ENCODE measurements at regions not wholly inside any gene's neighbourhood (a gene's known extent, or its start where the extent isn't known, plus 50 kb on each side); places are given as distances from the start of the nearest gene placed in this dataset.

DNA sequence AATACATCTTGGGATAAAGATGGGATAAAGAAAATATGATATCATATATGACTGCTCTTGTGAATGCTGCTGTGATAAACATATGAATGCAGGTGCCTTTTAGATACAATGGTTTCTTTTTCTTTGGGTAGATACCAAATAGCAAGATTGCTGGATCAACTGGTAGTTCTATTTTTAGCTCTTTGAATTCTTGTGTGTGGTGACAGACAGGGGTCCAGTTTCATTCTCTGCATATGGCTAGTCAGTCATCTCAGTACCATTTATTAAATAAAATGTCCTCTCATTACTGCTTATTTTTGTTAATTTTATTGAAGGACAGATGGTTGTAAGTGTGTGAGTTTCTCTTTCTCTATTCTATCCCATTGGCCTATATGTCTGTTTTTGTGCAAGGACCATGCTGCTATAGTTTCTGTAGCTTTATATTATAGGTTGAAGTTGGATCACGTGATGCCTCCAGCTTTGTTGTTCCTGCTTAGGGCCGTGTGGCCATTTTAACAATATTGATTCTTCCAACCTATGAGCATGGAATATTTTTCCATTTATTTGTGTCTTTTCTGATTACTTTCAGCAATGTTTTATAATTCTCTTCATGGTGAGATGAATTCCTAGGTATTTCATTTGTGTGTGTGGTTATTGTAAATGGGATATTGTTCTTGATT lies 1089.8 kb upstream of the CADM2 start:
- H3K9me3 ChIP-seq, result peaks cover 0 to 5% of the 10 kb centered on the region in 2 donors
- H3K27ac ChIP-seq, result no peak overlapping the region
- no peaks in the 10 kb centered on the region for H3K36me3 ChIP-seq
- H3K4me1 ChIP-seq, result no peaks in the 10 kb centered on the region
- TF ChIP-seq, protein P1, sequence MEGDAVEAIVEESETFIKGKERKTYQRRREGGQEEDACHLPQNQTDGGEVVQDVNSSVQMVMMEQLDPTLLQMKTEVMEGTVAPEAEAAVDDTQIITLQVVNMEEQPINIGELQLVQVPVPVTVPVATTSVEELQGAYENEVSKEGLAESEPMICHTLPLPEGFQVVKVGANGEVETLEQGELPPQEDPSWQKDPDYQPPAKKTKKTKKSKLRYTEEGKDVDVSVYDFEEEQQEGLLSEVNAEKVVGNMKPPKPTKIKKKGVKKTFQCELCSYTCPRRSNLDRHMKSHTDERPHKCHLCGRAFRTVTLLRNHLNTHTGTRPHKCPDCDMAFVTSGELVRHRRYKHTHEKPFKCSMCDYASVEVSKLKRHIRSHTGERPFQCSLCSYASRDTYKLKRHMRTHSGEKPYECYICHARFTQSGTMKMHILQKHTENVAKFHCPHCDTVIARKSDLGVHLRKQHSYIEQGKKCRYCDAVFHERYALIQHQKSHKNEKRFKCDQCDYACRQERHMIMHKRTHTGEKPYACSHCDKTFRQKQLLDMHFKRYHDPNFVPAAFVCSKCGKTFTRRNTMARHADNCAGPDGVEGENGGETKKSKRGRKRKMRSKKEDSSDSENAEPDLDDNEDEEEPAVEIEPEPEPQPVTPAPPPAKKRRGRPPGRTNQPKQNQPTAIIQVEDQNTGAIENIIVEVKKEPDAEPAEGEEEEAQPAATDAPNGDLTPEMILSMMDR (IDR thresholded peaks at IDR 0.05), result no peak
- DNase-seq (ENCODE audit: low spot score), result no peak
- no peak overlapping the region for H3K4me3 ChIP-seq
- no peaks in the 10 kb centered on the region for H3K27me3 ChIP-seq

DNA sequence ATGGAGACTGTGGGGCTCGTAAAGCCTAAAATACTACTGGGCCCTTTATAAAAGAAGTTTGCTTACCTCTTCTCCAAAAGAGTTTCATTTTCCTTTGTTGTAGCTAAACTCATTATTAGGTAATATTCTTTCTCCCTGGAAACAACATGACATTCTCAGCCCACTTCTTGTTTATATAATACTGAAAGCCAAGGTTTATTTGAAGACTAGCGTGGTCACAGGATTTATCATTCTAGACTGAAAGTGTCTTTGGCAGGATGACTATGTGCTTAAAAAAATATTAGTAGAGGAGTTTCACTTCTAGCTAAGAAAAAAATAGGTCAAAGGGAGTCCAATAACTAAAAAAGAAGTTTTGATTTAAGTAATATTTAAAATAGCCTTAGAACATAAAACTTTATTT lies 1085.2 kb upstream of the CADM2 start:
- no peak for DNase-seq (ENCODE audit: low spot score)
- H3K27ac ChIP-seq, result no peak overlapping the region
- H3K4me3 ChIP-seq, result no peak overlapping the region
- no peaks in the 10 kb centered on the region for H3K27me3 ChIP-seq
- peaks cover 0 to 19% of the 10 kb centered on the region in 2 donors for H3K9me3 ChIP-seq
- no peaks in the 10 kb centered on the region for H3K36me3 ChIP-seq
- TF ChIP-seq, protein P1 (IDR thresholded peaks at IDR 0.05), result no peak
- no peaks in the 10 kb centered on the region for H3K4me1 ChIP-seq

DNA sequence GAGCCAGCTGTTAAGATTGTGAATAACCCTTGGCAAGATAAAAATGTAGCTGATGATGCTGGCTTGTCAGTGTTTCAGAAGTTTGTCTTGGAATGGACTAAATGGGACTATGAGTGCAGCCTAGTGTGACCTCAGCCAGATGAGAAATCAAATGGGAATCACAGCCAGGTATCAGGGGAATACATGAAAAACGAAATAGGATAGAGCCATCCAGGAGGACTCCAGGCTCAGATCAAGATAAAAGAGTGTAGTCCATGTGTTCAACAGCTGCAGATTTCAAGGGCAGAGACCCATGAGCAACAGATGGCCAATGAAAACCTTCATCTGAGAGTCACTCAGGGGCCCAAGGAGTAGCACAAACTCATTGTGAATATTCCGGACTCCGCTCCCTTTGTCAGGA lies 1080.9 kb upstream of the CADM2 start:
- H3K4me1 ChIP-seq, result no peaks in the 10 kb centered on the region
- no peaks in the 10 kb centered on the region for H3K27me3 ChIP-seq
- DNase-seq (ENCODE audit: low spot score), result no peak
- peaks cover 0 to 19% of the 10 kb centered on the region in 2 donors for H3K9me3 ChIP-seq
- TF ChIP-seq, protein P1 (IDR thresholded peaks at IDR 0.05), result no peak
- H3K36me3 ChIP-seq, result no peaks in the 10 kb centered on the region
- no peak overlapping the region for H3K4me3 ChIP-seq
- H3K27ac ChIP-seq, result no peak overlapping the region

DNA sequence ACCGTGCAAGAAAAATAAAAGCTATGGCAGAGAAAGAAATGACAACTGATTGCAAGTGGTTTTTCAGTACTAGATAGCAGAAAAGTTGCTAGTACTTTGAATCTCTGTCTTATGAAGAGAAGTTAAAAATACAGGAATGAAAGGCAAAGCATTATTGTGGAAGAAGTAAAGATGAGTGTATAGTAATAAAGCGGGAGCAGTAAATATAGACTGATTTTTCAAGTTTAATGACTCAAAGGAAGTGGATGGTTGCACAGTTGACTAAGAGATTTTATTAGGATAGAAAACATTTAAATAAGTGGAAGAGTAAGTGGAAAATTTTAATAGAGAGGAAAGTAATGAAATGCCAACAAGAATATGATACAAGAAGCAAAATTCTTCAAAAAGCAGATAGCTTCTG lies 1076.1 kb upstream of the CADM2 start:
- no peak overlapping the region for H3K27ac ChIP-seq
- DNase-seq (ENCODE audit: low spot score), result no peak
- TF ChIP-seq, protein P1 (IDR thresholded peaks at IDR 0.05), result no peak
- no peak overlapping the region for H3K4me3 ChIP-seq
- H3K36me3 ChIP-seq, result no peaks in the 10 kb centered on the region
- no peaks in the 10 kb centered on the region for H3K4me1 ChIP-seq
- no peaks in the 10 kb centered on the region for H3K9me3 ChIP-seq
- no peaks in the 10 kb centered on the region for H3K27me3 ChIP-seq

DNA sequence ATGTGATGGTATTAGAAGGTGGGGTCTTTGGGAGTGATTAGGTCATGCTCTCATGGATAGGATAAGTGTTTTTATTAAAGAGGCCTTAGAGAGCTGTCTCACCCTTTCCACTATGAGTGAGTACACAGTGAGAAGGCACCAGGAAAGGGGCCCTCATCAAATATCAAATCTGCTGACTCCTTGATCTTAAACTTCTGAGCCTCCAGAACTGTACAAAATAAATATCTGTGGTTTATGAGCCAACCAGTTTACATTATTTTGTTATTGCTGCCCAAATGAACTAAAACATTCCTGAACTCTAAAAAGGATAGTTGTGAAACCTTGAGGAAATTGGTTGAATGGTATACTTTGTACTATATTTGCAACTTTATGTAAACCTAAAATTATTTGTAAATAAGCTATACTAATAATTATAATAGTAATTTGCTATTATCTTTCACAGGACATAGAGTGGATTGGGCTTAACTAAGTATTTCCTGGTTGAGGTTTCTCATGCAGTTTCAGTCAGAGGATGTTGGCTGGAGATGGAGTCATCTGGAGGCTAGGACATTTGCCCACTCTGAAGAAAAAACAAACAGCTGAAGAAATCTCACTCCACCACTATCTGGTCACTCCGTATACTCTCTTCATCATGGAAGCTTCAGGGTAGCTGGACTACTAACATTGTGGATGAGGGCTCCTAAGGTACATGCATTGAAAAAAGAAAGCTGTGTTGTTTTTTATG lies 1068.6 kb upstream of the CADM2 start:
- Histone ChIP-seq H3K4me3 (no peak overlapping the region), H3K4me1 (no peaks in the 10 kb centered on the region), H3K9me3 (no peaks in the 10 kb centered on the region), H3K27ac (no peak overlapping the region), H3K36me3 (no peaks in the 10 kb centered on the region), H3K27me3 (no peaks in the 10 kb centered on the region)
- no peak for DNase-seq (ENCODE audit: low spot score)
- TF ChIP-seq, protein P1 (IDR thresholded peaks at IDR 0.05), result no peak
